Neuron (in vitro differentiated cells): ENCODE measurements at regions not wholly inside any gene's neighbourhood (a gene's known extent, or its start where the extent isn't known, plus 50 kb on each side); places are given as distances from the start of the nearest gene placed in this dataset.

ENCODE experiments used
- H2AFZ ChIP-seq: one replicate; pipeline ENCODE4 v1.6.1; 2013; ENCODE audit warnings: low read depth, mild to moderate bottlenecking, inconsistent platforms, low read length, moderate library complexity
- H3K27me3 ChIP-seq: one replicate; pipeline ENCODE4 v1.6.1; 2013; ENCODE audit warnings: low read length; ENCODE audit not compliant: insufficient read depth
- H3K36me3 ChIP-seq: one replicate; pipeline ENCODE4 v1.6.1; 2013; ENCODE audit warnings: low read length; ENCODE audit not compliant: insufficient read depth
- H3K4me1 ChIP-seq: one replicate; pipeline ENCODE4 v1.6.1; 2013; ENCODE audit warnings: low read length; ENCODE audit not compliant: insufficient read depth
- H3K4me3 ChIP-seq: 2 replicates; pipeline ENCODE4 v1.5.1; 2013; ENCODE audit warnings: mild to moderate bottlenecking, low read length, moderate library complexity
- H3K9me3 ChIP-seq: one replicate; pipeline ENCODE4 v1.6.1; 2013; ENCODE audit warnings: low read length

DNA sequence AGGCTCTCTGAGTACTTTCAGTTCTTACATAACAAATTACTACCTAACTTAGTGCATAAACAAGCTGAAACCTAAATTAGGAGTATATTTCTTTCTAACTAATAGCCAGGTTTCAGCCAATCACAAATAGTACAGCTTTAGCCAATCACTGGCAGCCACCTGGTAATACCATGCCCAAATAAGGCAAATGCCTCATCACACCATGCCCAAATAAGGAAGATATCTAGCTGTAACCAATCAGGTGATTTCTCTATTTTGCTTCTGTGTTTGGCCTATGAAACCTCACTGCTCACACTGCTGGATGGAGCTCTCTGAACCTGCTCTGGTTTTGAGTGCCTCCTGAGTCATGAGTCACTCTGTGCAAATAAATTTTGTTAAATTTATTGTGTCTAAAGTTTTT is 113.5 kb downstream of the DDIT4L start:
- Histone ChIP-seq H3K4me1 (peaks cover 6% of the 10 kb centered on the region), H3K4me3 (no peak overlapping the region), H3K9me3 (no peaks in the 10 kb centered on the region), H3K36me3 (no peaks in the 10 kb centered on the region), H3K27me3 (no peaks in the 10 kb centered on the region), H2AFZ (no peak overlapping the region)

DNA sequence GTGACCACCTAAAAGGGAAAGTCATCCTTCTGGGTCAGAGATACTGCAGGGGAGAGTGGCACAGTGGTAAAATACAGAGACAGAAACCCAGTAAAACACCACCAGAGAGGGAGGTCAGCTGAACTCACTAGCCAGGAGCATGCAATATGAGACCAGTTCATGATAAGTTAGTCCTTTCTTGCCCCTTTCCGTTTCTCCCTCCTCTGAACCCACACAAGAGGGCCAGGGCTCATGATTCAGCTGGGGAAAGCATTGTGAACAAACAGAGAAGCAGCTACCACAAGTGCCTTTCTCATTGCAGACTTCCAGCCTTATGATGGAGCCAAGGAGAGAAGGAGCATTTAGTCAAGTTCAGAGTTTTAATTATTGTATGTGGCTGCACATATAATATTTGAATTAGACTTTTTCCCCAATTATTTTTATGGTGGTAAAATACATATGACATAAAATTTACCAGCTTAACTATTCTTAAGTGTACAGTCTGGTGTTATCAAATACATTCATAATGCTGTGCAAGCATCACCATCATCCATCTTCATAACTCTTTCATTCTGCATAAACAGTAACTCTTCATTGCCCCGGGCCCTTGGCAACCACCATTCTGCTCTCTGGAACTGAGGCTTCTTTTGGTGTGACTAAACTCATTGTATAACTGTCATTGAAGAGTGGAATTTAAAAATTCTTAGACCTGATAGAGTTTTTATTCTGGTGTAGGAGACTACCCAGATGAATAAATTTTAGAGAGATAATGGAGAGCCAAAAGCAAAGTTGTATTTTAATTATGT is 114.6 kb downstream of the DDIT4L start:
- no peaks in the 10 kb centered on the region for H3K36me3 ChIP-seq
- H3K4me1 ChIP-seq, result peaks cover 10% of the 10 kb centered on the region
- H3K4me3 ChIP-seq, result no peak overlapping the region
- H2AFZ ChIP-seq, result no peak overlapping the region
- no peaks in the 10 kb centered on the region for H3K27me3 ChIP-seq
- no peaks in the 10 kb centered on the region for H3K9me3 ChIP-seq

- peaks cover 10% of the 10 kb centered on the region for H3K4me1 ChIP-seq
- no peaks in the 10 kb centered on the region for H3K9me3 ChIP-seq
- no peaks in the 10 kb centered on the region for H3K27me3 ChIP-seq
- no peak overlapping the region for H2AFZ ChIP-seq
- H3K36me3 ChIP-seq, result no peaks in the 10 kb centered on the region
- no peak overlapping the region for H3K4me3 ChIP-seq
These were observed 115.2 kb downstream of the DDIT4L start for GRCh38 chr4:100075056-100075455.

- no peaks in the 10 kb centered on the region for H3K27me3 ChIP-seq
These were observed 118.8 kb downstream of the DDIT4L start for GRCh38 chr4:100071506-100071905.

GRCh38 chr4:100070868-100071267 is 119.4 kb downstream of the DDIT4L start:
- no peaks in the 10 kb centered on the region for H3K36me3 ChIP-seq
- no peaks in the 10 kb centered on the region for H3K9me3 ChIP-seq
- H3K27me3 ChIP-seq, result no peaks in the 10 kb centered on the region
- H2AFZ ChIP-seq, result no peak overlapping the region
- no peak overlapping the region for H3K4me3 ChIP-seq
- peaks cover 10% of the 10 kb centered on the region for H3K4me1 ChIP-seq

More at GRCh38 chr4:100071506-100071905, 118.8 kb downstream of the DDIT4L start:
- no peak overlapping the region for H3K4me3 ChIP-seq
- H3K36me3 ChIP-seq, result no peaks in the 10 kb centered on the region
- H3K4me1 ChIP-seq, result peaks cover 10% of the 10 kb centered on the region
- H3K9me3 ChIP-seq, result no peaks in the 10 kb centered on the region
- H2AFZ ChIP-seq, result no peak overlapping the region

GRCh38 chr4:100069207-100069606 is 119.1 kb upstream of the H2AZ1 start:
- Histone ChIP-seq H3K9me3 (no peaks in the 10 kb centered on the region), H3K4me3 (no peak overlapping the region), H3K36me3 (no peaks in the 10 kb centered on the region), H2AFZ (no peak overlapping the region), H3K4me1 (peaks cover 10% of the 10 kb centered on the region), H3K27me3 (no peaks in the 10 kb centered on the region)

DNA sequence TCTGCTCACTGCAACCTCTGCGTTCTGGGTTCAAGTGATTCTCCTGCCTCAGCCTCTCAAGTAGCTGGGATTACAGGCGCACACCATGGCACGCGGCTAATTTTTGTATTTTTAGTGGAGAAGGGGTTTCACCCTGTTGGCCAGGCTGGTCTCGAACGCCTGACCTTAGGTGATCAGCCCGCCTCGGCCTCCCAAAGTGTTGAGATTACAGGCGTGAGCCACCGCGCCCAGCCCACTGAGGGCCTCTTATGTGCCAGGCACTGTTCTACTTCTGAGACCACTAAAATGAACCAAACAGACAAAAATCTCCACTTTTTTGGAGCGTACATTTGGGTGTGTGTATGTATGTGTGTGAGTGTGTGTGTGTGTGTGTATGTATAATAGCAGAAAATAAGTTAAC is 117.2 kb upstream of the H2AZ1 start:
- H3K4me1 ChIP-seq, result peaks cover 7% of the 10 kb centered on the region
- H2AFZ ChIP-seq, result no peak overlapping the region
- H3K36me3 ChIP-seq, result no peaks in the 10 kb centered on the region
- H3K27me3 ChIP-seq, result no peaks in the 10 kb centered on the region
- no peak overlapping the region for H3K4me3 ChIP-seq
- no peaks in the 10 kb centered on the region for H3K9me3 ChIP-seq

- Histone ChIP-seq H3K4me3 (no peak overlapping the region), H3K9me3 (no peaks in the 10 kb centered on the region), H3K4me1 (no peaks in the 10 kb centered on the region), H3K36me3 (no peaks in the 10 kb centered on the region), H3K27me3 (no peaks in the 10 kb centered on the region), H2AFZ (no peak overlapping the region)
These were observed 113.3 kb upstream of the H2AZ1 start for GRCh38 chr4:100063355-100063754.

GRCh38 chr4:100062921-100063320 is 112.8 kb upstream of the H2AZ1 start:
- H2AFZ ChIP-seq, result no peak overlapping the region
- no peak overlapping the region for H3K4me3 ChIP-seq
- H3K27me3 ChIP-seq, result no peaks in the 10 kb centered on the region
- H3K4me1 ChIP-seq, result no peaks in the 10 kb centered on the region
- no peaks in the 10 kb centered on the region for H3K9me3 ChIP-seq
- no peaks in the 10 kb centered on the region for H3K36me3 ChIP-seq

- no peaks in the 10 kb centered on the region for H3K36me3 ChIP-seq
- no peaks in the 10 kb centered on the region for H3K9me3 ChIP-seq
- H2AFZ ChIP-seq, result no peak overlapping the region
- H3K27me3 ChIP-seq, result no peaks in the 10 kb centered on the region
- H3K4me1 ChIP-seq, result no peaks in the 10 kb centered on the region
- H3K4me3 ChIP-seq, result no peak overlapping the region
These were observed 111.8 kb upstream of the H2AZ1 start for GRCh38 chr4:100061835-100062234.

DNA sequence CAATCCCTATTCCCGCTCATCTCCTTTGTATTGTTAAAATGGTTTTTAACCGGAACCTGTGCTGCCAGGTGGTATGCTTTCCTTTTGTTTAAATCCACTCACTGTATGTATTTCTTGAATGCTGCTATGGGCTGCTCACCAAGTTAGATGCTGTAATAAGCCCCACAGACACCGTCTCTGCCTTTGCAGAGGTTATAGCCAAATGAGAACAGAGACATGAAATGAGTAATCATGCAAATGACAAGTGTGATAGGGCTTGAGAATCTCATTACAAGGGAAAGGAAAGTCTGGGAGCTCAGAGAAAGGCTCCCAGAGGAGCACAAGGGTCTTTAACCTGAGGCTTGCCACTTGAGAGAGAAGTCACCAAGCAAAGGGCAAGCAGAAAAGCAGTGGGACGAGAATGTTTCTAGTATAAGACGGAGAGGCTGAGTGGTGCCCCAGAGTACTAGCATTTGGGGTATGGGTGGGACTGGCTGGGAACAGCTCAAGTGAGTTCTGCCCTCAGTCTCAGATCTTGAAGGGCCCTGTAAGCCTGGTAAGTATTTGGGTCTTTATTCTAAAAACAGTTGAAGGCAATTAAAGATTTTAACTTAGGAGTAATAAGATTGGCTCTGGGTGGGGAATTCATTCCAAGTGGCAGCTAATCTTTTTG is 110.8 kb upstream of the H2AZ1 start:
- H3K9me3 ChIP-seq, result no peaks in the 10 kb centered on the region
- H3K36me3 ChIP-seq, result no peaks in the 10 kb centered on the region
- no peak overlapping the region for H3K4me3 ChIP-seq
- no peaks in the 10 kb centered on the region for H3K4me1 ChIP-seq
- no peaks in the 10 kb centered on the region for H3K27me3 ChIP-seq
- no peak overlapping the region for H2AFZ ChIP-seq

DNA sequence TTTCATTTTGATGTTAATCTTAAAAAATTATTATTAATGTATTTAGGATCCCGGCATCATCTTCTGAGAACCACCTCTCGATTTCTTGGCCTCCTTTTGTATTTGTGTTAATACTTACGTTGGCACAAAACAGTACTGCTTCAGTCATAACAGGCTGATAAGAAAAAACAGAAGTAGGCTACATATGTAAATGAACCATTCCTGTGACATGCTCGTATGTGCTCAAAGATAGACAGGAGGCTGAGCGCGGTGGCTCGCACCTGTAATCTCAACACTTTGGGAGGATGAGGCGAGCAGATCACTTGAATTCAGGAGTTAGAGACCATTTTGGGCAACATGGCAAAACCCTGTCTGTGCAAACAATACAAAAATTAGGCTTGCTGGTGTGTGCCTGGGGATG is 109.4 kb upstream of the H2AZ1 start:
- Histone ChIP-seq H3K27me3 (no peaks in the 10 kb centered on the region), H2AFZ (no peak overlapping the region), H3K4me1 (no peaks in the 10 kb centered on the region), H3K4me3 (no peak overlapping the region), H3K9me3 (no peaks in the 10 kb centered on the region), H3K36me3 (no peaks in the 10 kb centered on the region)

DNA sequence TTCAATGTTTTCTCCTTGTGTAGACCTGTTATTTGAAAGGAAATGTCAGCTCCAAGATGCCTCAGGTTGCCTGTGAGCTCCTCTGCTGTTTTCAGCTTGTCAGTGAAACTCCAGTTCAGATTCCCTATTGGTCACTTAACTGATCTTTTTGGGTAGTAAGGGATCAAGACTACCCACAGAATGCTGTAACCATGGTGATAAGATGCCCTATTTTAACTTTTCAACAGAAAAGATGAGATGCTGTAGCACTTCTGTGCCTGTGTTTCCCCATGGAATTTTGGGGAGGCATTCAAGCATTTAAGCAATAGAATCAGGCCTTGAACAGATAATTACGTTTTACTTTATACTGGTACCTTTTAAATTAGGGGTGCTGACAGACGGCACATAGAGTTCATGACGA is 106.6 kb upstream of the H2AZ1 start:
- Histone ChIP-seq H3K36me3 (no peaks in the 10 kb centered on the region), H3K4me3 (no peak overlapping the region), H2AFZ (no peak overlapping the region), H3K4me1 (no peaks in the 10 kb centered on the region), H3K27me3 (no peaks in the 10 kb centered on the region), H3K9me3 (no peaks in the 10 kb centered on the region)
